OCI-LY7 (cell line): ENCODE measurements at regions not wholly inside any gene's neighbourhood (a gene's known extent, or its start where the extent isn't known, plus 50 kb on each side); places are given as distances from the start of the nearest gene placed in this dataset.

Experiments used
- CTCF ChIP-seq: fragments of 200-600 bp; sonication (generic); conservative IDR thresholded peaks from 2 replicates; pipeline ENCODE4 v1.5.1; 2014; ENCODE audit warnings: mild to moderate bottlenecking, antibody characterized with exemption, low read length, moderate library complexity, mixed read lengths
- EZH2phosphoT487 ChIP-seq: fragments of 200-600 bp; sonication (generic); IDR thresholded peaks from 2 replicates; pipeline ENCODE4 v1.6.1; 2018; ENCODE audit warnings: low read depth, borderline replicate concordance, mild to moderate bottlenecking, mixed run types, antibody characterized with exemption, low read length, moderate library complexity, mixed read lengths

DNA sequence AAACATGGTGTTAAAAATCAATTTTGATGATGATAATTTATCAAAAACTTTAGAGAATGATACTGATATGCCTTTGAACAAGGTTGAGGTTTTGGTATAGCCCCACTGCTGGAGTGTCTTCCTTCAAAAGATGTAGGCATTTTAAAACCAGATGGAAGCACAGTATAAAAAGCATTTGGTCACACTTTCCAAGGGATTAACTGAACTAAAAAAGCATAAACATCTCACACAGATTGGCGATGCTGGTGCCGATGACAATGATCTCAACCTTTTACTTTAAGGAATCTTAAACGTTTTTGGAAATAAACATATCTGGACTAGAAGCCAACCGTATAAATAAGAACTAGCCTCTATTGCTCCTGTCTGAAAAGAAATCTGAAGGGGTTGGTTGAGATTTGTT lies 488.4 kb downstream of the ENC1 start:
- TF ChIP-seq CTCF (no peak), EZH2phosphoT487 (no peak)
